Pancreas (tissue), 10 donors: ENCODE measurements at regions not wholly inside any gene's neighbourhood (a gene's known extent, or its start where the extent isn't known, plus 50 kb on each side); places are given as distances from the start of the nearest gene placed in this dataset.

Source experiments
- ATAC-seq, 4 donors: fragments of 200-7000 bp; cut with Tn5 transposase; one replicate each; pipeline versions ENCODE4 v1.8.0 to v1.9.1; 2020; ENCODE audit warnings: mild to moderate bottlenecking in 4 of 4, moderate library complexity in 4 of 4
- DNase-seq, 6 donors: peaks; one replicate each; pipeline ENCODE4 v3.0.0-alpha.2; 2020
- FAIRE-seq: peaks from 2 replicates; lab custom pipeline; 2012; peaks lifted over from hg19 to GRCh38; lab: Jason Lieb, UNC
- H3K27ac ChIP-seq, 4 donors: fragments of 200-600 bp; sonication (generic); 1 replicate in 3 of 4; 2 replicates in 1 of 4; pipeline versions ENCODE4 v1.5.0 to v1.8.0; 2020
- H3K27me3 ChIP-seq, 4 donors: fragments of 200-600 bp; one replicate each; pipeline ENCODE4 v1.8.0; 2021
- H3K36me3 ChIP-seq, 3 donors: fragments of 200-600 bp; sonication (generic) in 1 of 3; one replicate each; pipeline versions ENCODE4 v1.5.0 to v1.8.0; 2020 to 2021
- H3K4me1 ChIP-seq, 3 donors: fragments of 200-600 bp; one replicate each; pipeline ENCODE4 v1.8.0; 2021
- H3K4me3 ChIP-seq, 4 donors: fragments of 200-600 bp; sonication (generic) in 2 of 4; one replicate each; pipeline versions ENCODE4 v1.5.0 to v1.8.0; 2020 to 2021
- H3K9me3 ChIP-seq, 4 donors: fragments of 200-600 bp; one replicate each; pipeline ENCODE4 v1.8.0; 2021
- WGBS, 2 donors: extraction: QIAGEN DNeasy Blood & Tissue Kit; methylation state at CpG; one replicate each; pipeline ENCODE4 v1.1.7; 2013; 5-methylcytosine and 5-hydroxymethylcytosine counted together
- intact Hi-C, 3 donors: fragments of 100-400 bp; cut with DNase I; formaldehyde crosslinking; loops; one replicate each; pipeline versions ENCODE4 v1.11.1 to v1.14.2; 2022
- TF ChIP-seq, protein P1 (sequence below), 4 donors: fragments of 200-600 bp; sonication (generic) in 3 of 4; IDR thresholded peaks; one replicate each; pipeline versions ENCODE4 v1.5.0 to v1.8.0; 2021; ENCODE audit warnings: antibody characterized with exemption in 4 of 4
- donor health status: healthy with polysubstance abuse.
- donor health status: DM: no; HTN: no; CAD: no; lungs with moderate emphysema.
- donor health status: DM: no; HTN: no; CAD: no.
- donor health status: control.
- donor health status: control.
- donor health status: Bipolar disorder and iron deficiency.
- donor health status: DM: yes; HTN: yes; CAD: no.
- donor health status: DM: no; HTN: no; CAD: no.
- donor health status: DM: no; HTN: no; CAD: no.
- donor health status: DM: yes; HTN: yes; CAD: no.

DNA sequence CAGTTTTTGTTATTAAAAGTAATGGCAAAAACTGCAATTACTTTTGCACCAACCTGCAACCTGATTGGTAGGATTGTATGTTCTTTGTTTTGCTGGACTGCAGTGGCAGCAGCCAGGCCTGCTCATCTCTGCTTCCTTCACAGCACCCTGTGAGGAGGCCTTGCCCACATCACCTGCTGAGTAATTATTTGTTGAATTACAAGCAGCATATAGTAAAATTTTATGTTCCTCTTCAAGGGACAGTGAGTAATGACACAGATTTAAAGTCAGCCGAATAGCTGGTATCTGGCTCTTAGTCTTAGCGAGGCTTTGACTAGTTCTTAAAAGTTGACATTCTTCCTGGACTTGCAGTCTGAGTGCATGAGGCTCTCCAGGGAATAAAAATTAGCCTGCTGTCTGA, 435.1 kb downstream of the PRDM2 start:
- intact Hi-C loops = no loop called here
- Histone ChIP-seq H3K36me3 (no peaks in the 10 kb centered on the region), H3K27me3 (no peaks in the 10 kb centered on the region), H3K27ac (no peak overlapping the region), H3K4me3 (no peak overlapping the region), H3K4me1 (no peaks in the 10 kb centered on the region), H3K9me3 (no peaks in the 10 kb centered on the region)
- no peak for FAIRE-seq
- no peak for DNase-seq
- no peak for ATAC-seq
- TF ChIP-seq, protein P1, sequence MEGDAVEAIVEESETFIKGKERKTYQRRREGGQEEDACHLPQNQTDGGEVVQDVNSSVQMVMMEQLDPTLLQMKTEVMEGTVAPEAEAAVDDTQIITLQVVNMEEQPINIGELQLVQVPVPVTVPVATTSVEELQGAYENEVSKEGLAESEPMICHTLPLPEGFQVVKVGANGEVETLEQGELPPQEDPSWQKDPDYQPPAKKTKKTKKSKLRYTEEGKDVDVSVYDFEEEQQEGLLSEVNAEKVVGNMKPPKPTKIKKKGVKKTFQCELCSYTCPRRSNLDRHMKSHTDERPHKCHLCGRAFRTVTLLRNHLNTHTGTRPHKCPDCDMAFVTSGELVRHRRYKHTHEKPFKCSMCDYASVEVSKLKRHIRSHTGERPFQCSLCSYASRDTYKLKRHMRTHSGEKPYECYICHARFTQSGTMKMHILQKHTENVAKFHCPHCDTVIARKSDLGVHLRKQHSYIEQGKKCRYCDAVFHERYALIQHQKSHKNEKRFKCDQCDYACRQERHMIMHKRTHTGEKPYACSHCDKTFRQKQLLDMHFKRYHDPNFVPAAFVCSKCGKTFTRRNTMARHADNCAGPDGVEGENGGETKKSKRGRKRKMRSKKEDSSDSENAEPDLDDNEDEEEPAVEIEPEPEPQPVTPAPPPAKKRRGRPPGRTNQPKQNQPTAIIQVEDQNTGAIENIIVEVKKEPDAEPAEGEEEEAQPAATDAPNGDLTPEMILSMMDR (IDR thresholded peaks at IDR 0.05) = no peak
- 82 to 86% methylated on average over 2 of the region's 2 CpGs for WGBS, 2 donors

DNA sequence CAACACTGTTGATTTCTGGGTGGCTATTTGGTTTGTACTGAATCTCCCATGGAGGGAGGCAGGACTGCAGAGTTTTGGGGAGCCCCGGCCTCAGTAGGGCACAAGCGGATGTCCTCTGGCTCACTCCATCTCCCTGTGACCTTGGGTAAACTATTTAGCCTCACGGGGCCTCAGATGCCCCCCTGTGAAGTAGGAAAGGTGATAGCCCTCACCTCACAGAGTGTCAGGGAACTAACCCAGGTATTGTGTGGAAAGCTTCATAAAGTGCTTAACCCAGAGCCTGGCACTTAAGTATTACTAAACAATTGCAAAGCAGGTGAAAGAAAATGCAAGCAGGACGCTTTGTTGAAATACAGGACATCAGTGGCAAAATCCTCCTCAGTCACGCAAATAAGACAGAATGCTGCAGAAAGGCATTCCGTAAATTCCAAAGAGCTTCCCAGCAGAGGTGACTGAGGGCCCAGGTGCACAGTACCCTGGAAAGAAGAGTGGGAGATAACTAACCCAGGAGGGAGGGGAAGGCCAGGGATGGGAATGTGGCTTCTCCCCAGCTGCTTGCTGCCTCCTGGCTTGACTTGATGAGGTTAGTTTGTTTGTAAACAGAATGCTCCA, 436.3 kb downstream of the PRDM2 start:
- Histone ChIP-seq H3K36me3 (no peaks in the 10 kb centered on the region), H3K4me3 (no peak overlapping the region), H3K4me1 (no peaks in the 10 kb centered on the region), H3K27ac (no peak overlapping the region), H3K9me3 (no peaks in the 10 kb centered on the region), H3K27me3 (no peaks in the 10 kb centered on the region)
- no peak for FAIRE-seq
- TF ChIP-seq, protein P1 (IDR thresholded peaks at IDR 0.05) = no peak
- 63 to 74% methylated on average over 6 of the region's 6 CpGs for WGBS, 2 donors
- no peak for ATAC-seq
- intact Hi-C loops = no loop called here
- DNase-seq = no peak

GRCh38 chr1:14136881-14137280, 436.9 kb downstream of the PRDM2 start:
- no peak overlapping the region for H3K4me3 ChIP-seq
- intact Hi-C loops = no loop called here
- no peaks in the 10 kb centered on the region for H3K27me3 ChIP-seq
- 77 to 81% methylated on average over 5 of the region's 5 CpGs for WGBS, 2 donors
- H3K36me3 ChIP-seq = no peaks in the 10 kb centered on the region
- H3K9me3 ChIP-seq = no peaks in the 10 kb centered on the region
- no peak for ATAC-seq
- H3K27ac ChIP-seq = no peak overlapping the region
- TF ChIP-seq, protein P1 (IDR thresholded peaks at IDR 0.05) = no peak
- no peak for FAIRE-seq
- DNase-seq = no peak
- H3K4me1 ChIP-seq = no peaks in the 10 kb centered on the region

DNA sequence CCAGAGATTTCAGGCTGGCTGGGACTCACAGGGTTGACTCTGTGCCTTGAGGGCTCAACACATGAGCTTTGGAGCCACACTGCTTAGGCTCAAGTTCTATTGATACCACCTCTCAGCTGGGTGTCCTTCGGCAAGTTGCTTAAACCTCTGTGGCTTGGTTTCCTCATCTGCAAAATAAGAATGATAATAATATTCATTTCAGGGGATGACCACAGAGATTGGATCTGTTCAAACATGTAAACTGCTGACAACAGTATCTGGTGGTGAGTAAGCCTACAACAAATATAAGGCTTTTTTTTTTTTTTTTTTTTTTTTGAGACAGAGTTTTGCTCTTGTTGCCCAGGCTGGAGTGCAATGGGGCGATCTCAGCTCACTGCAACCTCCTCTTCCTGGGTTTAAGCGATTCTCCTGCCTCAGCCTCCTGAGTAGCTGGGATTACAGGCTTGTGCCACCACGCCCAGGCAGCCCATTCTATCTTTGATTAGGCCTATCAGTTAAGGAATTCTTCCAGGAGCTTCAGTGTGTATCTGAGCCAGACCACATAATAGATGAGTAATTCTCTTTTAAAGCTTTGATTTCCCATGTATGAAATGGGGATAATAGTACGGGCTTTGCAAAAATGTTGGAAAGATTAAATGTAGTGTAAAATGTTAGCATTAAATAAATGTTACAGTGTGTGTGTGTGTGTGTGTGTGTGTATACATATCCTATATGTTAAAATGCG, 437.6 kb downstream of the PRDM2 start:
- Histone ChIP-seq H3K9me3 (no peaks in the 10 kb centered on the region), H3K36me3 (no peaks in the 10 kb centered on the region), H3K27ac (no peak overlapping the region), H3K4me1 (no peaks in the 10 kb centered on the region), H3K27me3 (no peaks in the 10 kb centered on the region), H3K4me3 (no peak overlapping the region)
- intact Hi-C loops = no loop called here
- no peak for DNase-seq
- TF ChIP-seq, protein P1 (IDR thresholded peaks at IDR 0.05) = no peak
- peak in 2 of 4 donors; percentile 15 to 41 for ATAC-seq
- FAIRE-seq = no peak
- 81 to 88% methylated on average over 6 of the region's 6 CpGs for WGBS, 2 donors

GRCh38 chr1:14138135-14138506, 438.1 kb downstream of the PRDM2 start:
- Histone ChIP-seq H3K9me3 (no peaks in the 10 kb centered on the region), H3K36me3 (no peaks in the 10 kb centered on the region), H3K27ac (no peak overlapping the region), H3K4me1 (no peaks in the 10 kb centered on the region), H3K4me3 (no peak overlapping the region), H3K27me3 (no peaks in the 10 kb centered on the region)
- intact Hi-C loops = no loop called here
- 63 to 70% methylated on average over 3 of the region's 3 CpGs for WGBS, 2 donors
- ATAC-seq (peak in 1 of 4 donors; percentile 46), FAIRE-seq (no peak), DNase-seq (no peak)
- TF ChIP-seq, protein P1 (IDR thresholded peaks at IDR 0.05) = no peak
